ENCODE measurements at regions not wholly inside any gene's neighbourhood (a gene's known extent, or its start where the extent isn't known, plus 50 kb on each side); places are given as distances from the start of the nearest gene placed in this dataset.

DNA sequence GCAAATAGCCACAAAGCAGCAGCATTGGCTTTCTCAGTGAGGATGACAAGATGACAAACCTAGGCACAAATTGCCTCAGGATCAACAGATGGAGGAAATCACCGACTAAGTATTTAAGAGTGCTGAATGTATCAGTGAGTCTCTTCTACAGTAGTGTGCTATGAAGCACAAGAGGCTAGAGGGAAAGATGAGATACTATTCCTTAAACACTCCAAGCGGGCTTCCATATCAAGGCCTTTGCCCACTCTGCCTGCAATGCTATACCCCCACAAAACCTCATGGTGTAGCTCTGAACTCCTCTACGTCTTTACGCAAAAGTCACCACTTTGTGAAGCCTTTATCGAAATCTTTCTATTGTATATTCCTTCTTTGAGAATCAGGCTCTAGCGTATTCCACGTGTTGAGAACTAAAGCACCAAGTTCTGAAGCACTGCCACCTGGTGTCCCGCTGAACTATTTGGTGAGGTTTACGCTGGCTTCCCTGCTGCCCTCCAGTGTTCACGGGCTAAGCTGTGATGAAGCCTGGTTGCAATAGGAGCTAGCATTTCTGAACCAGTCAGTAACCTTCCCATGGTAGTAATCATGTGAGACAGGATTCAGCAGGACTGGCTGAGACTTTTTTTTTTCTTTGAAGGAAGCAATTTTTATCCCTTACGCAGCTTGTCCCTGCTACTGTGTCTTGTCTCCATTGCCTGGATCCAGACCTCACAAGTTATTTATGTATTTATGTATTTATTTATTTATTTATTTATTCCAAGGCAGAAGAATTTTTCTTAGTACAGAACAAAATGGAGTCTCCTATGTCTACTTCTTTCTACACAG is 426.5 kb upstream of the OR4E1 start (continued):
- TF ChIP-seq, protein P1, sequence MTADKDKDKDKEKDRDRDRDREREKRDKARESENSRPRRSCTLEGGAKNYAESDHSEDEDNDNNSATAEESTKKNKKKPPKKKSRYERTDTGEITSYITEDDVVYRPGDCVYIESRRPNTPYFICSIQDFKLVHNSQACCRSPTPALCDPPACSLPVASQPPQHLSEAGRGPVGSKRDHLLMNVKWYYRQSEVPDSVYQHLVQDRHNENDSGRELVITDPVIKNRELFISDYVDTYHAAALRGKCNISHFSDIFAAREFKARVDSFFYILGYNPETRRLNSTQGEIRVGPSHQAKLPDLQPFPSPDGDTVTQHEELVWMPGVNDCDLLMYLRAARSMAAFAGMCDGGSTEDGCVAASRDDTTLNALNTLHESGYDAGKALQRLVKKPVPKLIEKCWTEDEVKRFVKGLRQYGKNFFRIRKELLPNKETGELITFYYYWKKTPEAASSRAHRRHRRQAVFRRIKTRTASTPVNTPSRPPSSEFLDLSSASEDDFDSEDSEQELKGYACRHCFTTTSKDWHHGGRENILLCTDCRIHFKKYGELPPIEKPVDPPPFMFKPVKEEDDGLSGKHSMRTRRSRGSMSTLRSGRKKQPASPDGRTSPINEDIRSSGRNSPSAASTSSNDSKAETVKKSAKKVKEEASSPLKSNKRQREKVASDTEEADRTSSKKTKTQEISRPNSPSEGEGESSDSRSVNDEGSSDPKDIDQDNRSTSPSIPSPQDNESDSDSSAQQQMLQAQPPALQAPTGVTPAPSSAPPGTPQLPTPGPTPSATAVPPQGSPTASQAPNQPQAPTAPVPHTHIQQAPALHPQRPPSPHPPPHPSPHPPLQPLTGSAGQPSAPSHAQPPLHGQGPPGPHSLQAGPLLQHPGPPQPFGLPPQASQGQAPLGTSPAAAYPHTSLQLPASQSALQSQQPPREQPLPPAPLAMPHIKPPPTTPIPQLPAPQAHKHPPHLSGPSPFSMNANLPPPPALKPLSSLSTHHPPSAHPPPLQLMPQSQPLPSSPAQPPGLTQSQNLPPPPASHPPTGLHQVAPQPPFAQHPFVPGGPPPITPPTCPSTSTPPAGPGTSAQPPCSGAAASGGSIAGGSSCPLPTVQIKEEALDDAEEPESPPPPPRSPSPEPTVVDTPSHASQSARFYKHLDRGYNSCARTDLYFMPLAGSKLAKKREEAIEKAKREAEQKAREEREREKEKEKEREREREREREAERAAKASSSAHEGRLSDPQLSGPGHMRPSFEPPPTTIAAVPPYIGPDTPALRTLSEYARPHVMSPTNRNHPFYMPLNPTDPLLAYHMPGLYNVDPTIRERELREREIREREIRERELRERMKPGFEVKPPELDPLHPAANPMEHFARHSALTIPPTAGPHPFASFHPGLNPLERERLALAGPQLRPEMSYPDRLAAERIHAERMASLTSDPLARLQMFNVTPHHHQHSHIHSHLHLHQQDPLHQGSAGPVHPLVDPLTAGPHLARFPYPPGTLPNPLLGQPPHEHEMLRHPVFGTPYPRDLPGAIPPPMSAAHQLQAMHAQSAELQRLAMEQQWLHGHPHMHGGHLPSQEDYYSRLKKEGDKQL (CRISPR knock-in tag; IDR thresholded peaks at IDR 0.05; ENCODE audit: low read depth), result no peak
- TF ChIP-seq, protein P2, sequence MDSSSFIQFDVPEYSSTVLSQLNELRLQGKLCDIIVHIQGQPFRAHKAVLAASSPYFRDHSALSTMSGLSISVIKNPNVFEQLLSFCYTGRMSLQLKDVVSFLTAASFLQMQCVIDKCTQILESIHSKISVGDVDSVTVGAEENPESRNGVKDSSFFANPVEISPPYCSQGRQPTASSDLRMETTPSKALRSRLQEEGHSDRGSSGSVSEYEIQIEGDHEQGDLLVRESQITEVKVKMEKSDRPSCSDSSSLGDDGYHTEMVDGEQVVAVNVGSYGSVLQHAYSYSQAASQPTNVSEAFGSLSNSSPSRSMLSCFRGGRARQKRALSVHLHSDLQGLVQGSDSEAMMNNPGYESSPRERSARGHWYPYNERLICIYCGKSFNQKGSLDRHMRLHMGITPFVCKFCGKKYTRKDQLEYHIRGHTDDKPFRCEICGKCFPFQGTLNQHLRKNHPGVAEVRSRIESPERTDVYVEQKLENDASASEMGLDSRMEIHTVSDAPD (CRISPR knock-in tag; IDR thresholded peaks at IDR 0.05), result no peak
- TF ChIP-seq FOXO1 (CRISPR knock-in tag; IDR thresholded peaks at IDR 0.05) (0 out of 2 replicates have a peak, but pooled peaks have one; percentile 52), TGIF2 (CRISPR knock-in tag; IDR thresholded peaks at IDR 0.05) (no peak), ZNF557 (CRISPR knock-in tag; IDR thresholded peaks at IDR 0.05) (peak; percentile 76; the same call in 1 of the 2 replicates), MIXL1 (CRISPR knock-in tag; IDR thresholded peaks at IDR 0.05) (peak; percentile 88), KMT2A (CRISPR knock-in tag; IDR thresholded peaks at IDR 0.05) (0 out of 2 replicates have a peak, but pooled peaks have one; percentile 57), NR2F6 (IDR thresholded peaks at IDR 0.05) (0 out of 2 replicates have a peak, but pooled peaks have one; percentile 8), NR2F6 (CRISPR knock-in tag; IDR thresholded peaks at IDR 0.05) (peak; percentile 35; the same call in 1 of the 2 replicates), ZC3H13 (CRISPR knock-in tag; IDR thresholded peaks at IDR 0.05) (no peak), CBX5 (CRISPR knock-in tag; IDR thresholded peaks at IDR 0.05; ENCODE audit: borderline replicate concordance) (0 out of 2 replicates have a peak, but pooled peaks have one; percentile 74), ZNF24 (IDR thresholded peaks at IDR 0.05) (no peak), ZNF891 (CRISPR knock-in tag; IDR thresholded peaks at IDR 0.05) (no peak), TEAD2 (CRISPR knock-in tag; IDR thresholded peaks at IDR 0.05) (no peak), ZNF788 (CRISPR knock-in tag; IDR thresholded peaks at IDR 0.05; ENCODE audit: borderline replicate concordance) (peak; percentile 42; the same call in 1 of the 2 replicates)
- TF ChIP-seq, protein P3, sequence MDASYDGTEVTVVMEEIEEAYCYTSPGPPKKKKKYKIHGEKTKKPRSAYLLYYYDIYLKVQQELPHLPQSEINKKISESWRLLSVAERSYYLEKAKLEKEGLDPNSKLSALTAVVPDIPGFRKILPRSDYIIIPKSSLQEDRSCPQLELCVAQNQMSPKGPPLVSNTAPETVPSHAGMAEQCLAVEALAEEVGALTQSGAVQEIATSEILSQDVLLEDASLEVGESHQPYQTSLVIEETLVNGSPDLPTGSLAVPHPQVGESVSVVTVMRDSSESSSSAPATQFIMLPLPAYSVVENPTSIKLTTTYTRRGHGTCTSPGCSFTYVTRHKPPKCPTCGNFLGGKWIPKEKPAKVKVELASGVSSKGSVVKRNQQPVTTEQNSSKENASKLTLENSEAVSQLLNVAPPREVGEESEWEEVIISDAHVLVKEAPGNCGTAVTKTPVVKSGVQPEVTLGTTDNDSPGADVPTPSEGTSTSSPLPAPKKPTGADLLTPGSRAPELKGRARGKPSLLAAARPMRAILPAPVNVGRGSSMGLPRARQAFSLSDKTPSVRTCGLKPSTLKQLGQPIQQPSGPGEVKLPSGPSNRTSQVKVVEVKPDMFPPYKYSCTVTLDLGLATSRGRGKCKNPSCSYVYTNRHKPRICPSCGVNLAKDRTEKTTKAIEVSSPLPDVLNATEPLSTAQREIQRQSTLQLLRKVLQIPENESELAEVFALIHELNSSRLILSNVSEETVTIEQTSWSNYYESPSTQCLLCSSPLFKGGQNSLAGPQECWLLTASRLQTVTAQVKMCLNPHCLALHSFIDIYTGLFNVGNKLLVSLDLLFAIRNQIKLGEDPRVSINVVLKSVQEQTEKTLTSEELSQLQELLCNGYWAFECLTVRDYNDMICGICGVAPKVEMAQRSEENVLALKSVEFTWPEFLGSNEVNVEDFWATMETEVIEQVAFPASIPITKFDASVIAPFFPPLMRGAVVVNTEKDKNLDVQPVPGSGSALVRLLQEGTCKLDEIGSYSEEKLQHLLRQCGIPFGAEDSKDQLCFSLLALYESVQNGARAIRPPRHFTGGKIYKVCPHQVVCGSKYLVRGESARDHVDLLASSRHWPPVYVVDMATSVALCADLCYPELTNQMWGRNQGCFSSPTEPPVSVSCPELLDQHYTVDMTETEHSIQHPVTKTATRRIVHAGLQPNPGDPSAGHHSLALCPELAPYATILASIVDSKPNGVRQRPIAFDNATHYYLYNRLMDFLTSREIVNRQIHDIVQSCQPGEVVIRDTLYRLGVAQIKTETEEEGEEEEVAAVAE (CRISPR knock-in tag; IDR thresholded peaks at IDR 0.05; ENCODE audit: borderline replicate concordance), result 0 out of 2 replicates have a peak, but pooled peaks have one; percentile 50

All from HepG2 (cell line).